ENCODE measurements at regions not wholly inside any gene's neighbourhood (a gene's known extent, or its start where the extent isn't known, plus 50 kb on each side); places are given as distances from the start of the nearest gene placed in this dataset.

DNA sequence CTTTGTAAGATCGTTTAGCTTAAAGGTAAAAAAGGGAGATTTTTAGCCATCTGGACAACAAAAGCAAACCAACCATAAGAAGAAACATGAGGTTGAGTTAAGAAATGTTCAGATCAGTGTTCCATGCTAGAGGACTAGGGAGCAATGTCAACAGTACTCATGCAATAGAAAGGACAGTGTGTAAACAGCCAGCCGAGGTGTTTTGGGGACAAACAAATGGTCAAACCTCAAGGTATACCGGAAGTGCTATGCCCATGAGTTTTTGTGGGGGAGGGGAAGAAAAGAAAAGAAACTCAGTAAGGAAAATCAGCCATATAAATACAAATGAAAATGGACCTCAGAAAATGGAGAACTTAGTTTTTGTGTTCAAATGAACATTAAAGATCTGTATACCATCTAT, 289.5 kb upstream of the GRM7 start:
- TF ChIP-seq, protein P1, sequence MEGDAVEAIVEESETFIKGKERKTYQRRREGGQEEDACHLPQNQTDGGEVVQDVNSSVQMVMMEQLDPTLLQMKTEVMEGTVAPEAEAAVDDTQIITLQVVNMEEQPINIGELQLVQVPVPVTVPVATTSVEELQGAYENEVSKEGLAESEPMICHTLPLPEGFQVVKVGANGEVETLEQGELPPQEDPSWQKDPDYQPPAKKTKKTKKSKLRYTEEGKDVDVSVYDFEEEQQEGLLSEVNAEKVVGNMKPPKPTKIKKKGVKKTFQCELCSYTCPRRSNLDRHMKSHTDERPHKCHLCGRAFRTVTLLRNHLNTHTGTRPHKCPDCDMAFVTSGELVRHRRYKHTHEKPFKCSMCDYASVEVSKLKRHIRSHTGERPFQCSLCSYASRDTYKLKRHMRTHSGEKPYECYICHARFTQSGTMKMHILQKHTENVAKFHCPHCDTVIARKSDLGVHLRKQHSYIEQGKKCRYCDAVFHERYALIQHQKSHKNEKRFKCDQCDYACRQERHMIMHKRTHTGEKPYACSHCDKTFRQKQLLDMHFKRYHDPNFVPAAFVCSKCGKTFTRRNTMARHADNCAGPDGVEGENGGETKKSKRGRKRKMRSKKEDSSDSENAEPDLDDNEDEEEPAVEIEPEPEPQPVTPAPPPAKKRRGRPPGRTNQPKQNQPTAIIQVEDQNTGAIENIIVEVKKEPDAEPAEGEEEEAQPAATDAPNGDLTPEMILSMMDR (IDR thresholded peaks at IDR 0.05), result no peak
- TF ChIP-seq POLR2A (IDR thresholded peaks at IDR 0.05), result no peak
